GM12872 (cell line): ENCODE measurements at regions not wholly inside any gene's neighbourhood (a gene's known extent, or its start where the extent isn't known, plus 50 kb on each side); places are given as distances from the start of the nearest gene placed in this dataset.

Experiments
- CTCF ChIP-seq: IDR thresholded peaks from 3 replicates; pipeline ENCODE4 v1.5.1; 2011; ENCODE audit warnings: low read depth, mild to moderate bottlenecking, low read length, moderate library complexity; ENCODE audit not compliant: insufficient read depth

GRCh38 chr10:36354633-36355032, 712.5 kb upstream of the FZD8 start:
- TF ChIP-seq CTCF: no peak

DNA sequence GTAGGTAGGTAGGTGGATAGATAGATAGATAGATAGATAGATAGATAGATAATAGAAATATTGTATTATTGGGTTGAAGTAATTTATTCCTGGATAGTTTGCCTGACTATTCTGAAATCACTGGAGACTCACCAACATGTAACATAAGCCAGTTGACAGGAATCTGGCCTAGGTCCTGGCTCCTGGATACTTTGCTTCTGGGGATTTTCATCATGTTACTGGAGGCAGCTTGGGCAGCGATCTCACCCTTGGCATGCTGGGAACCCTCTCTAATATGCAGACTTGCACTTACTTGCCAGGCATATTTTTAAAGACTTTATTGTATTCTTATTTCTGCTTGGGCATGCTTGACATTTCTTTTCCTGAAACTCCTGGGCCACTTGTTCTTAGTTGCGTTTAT, 709.1 kb upstream of the FZD8 start:
- no peak for TF ChIP-seq CTCF

DNA sequence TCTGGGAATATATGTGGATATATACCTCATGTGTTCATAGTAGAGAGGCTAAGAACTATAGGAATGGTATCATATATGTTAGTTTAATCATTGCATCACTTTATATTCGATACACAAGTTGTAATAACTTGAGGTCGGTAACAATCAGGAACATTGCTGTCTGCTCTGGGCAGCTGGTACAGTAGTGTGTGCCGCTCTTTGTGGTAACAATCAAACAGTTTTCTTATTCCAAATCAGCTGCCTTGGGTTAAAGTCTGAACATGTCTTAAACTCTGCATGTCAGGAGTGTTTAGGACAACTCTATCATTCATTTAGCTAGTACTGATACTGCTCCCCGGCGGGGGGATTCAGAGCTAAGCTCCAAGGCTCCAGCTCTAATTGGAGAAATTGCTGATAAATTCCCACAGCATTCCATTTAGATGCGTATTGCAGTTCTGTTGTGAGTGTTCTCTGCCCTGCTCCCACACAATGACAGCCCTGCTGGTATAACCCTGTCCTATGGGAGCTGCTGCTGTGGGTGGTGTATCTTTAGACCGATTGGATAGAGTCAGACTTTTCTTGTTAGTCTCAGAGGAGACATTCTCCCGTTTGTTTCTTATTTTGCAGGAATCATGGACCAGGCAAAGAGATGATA, 707.5 kb upstream of the FZD8 start:
- no peak for TF ChIP-seq CTCF

GRCh38 chr10:36345807-36346206, 703.7 kb upstream of the FZD8 start:
- TF ChIP-seq CTCF: no peak

- no peak for TF ChIP-seq CTCF
Measured at GRCh38 chr10:36345175-36345533, 703.1 kb upstream of the FZD8 start.

- no peak for TF ChIP-seq CTCF
Measured at GRCh38 chr10:36344240-36345174, 702.4 kb upstream of the FZD8 start.

- TF ChIP-seq CTCF: no peak
Measured at GRCh38 chr10:36342781-36343180, 700.7 kb upstream of the FZD8 start.
